ENCODE measurements at regions not wholly inside any gene's neighbourhood (a gene's known extent, or its start where the extent isn't known, plus 50 kb on each side); places are given as distances from the start of the nearest gene placed in this dataset.

GRCh38 chr21:35962917-35963316 is 97.4 kb downstream of the SETD4 start:
- ChIA-PET POLR2A (no interaction called here), CTCF (no interaction called here)
- in situ Hi-C loops (cut with HindIII; ENCODE audit: low pct_unique_long_range_greater_than_20kb, low sequenced_read_pairs) (no loop called here), intact Hi-C loops (cut with micrococcal nuclease; ENCODE audit: unreplicated experiment) (no loop called here)
- Histone ChIP-seq H3K9me3 (ENCODE audit: control insufficient read depth, insufficient read depth, low read depth, low read length) (no peaks in the 10 kb centered on the region), H3K36me3 (ENCODE audit: control insufficient read depth, insufficient read depth, low read length) (no peaks in the 10 kb centered on the region), H3K27me3 (ENCODE audit: control insufficient read depth, insufficient read depth, low read length) (no peaks in the 10 kb centered on the region; the same call in 1 of the 2 replicates), H3K4me1 (ENCODE audit: control insufficient read depth, insufficient read depth, low read length) (no peaks in the 10 kb centered on the region), H3K4me3 (ENCODE audit: low read depth in 2 of 2, low read length in 2 of 2) (no peak overlapping the region), H3K27ac (ENCODE audit: low read length) (no peak overlapping the region)
- BruUV-seq (replicated peaks) = no TSS peak
- no peak for DNase-seq (ENCODE audit: low read depth, low spot score)
- no peak for TF ChIP-seq SIN3A (IDR thresholded peaks at IDR 0.05; ENCODE audit: borderline replicate concordance, insufficient read depth, low read depth, low read length)
- TF ChIP-seq REST (IDR thresholded peaks at IDR 0.05; ENCODE audit: insufficient read depth in 1 of 2, low read depth in 2 of 2, low read length in 1 of 2) = no peak
- no peak for TF ChIP-seq TCF7L2 (IDR thresholded peaks at IDR 0.05; ENCODE audit: low read depth, low read length)
- no peak for TF ChIP-seq POLR2AphosphoS5 (IDR thresholded peaks at IDR 0.05; ENCODE audit: low read depth, low read length)
- no peak for TF ChIP-seq CTCF (IDR thresholded peaks at IDR 0.05)
- ATAC-seq = no peak

GRCh38 chr21:35954066-35954465 is 106.3 kb downstream of the SETD4 start:
- no peak for DNase-seq (ENCODE audit: low read depth, low spot score)
- in situ Hi-C loops (cut with HindIII; ENCODE audit: low pct_unique_long_range_greater_than_20kb, low sequenced_read_pairs) = no loop called here
- intact Hi-C loops (cut with micrococcal nuclease; ENCODE audit: unreplicated experiment) = no loop called here
- TF ChIP-seq SIN3A (IDR thresholded peaks at IDR 0.05; ENCODE audit: borderline replicate concordance, insufficient read depth, low read depth, low read length) (no peak), POLR2AphosphoS5 (IDR thresholded peaks at IDR 0.05; ENCODE audit: low read depth, low read length) (no peak), REST (IDR thresholded peaks at IDR 0.05; ENCODE audit: insufficient read depth in 1 of 2, low read depth in 2 of 2, low read length in 1 of 2) (no peak), CTCF (IDR thresholded peaks at IDR 0.05) (no peak), TCF7L2 (IDR thresholded peaks at IDR 0.05; ENCODE audit: low read depth, low read length) (no peak)
- H3K9me3 ChIP-seq (ENCODE audit: control insufficient read depth, insufficient read depth, low read depth, low read length) = no peaks in the 10 kb centered on the region
- no TSS peak for BruUV-seq (replicated peaks)
- no peaks in the 10 kb centered on the region for H3K4me1 ChIP-seq (ENCODE audit: control insufficient read depth, insufficient read depth, low read length)
- no peak overlapping the region for H3K4me3 ChIP-seq (ENCODE audit: low read depth in 2 of 2, low read length in 2 of 2)
- H3K36me3 ChIP-seq (ENCODE audit: control insufficient read depth, insufficient read depth, low read length) = no peaks in the 10 kb centered on the region
- no peaks in the 10 kb centered on the region for H3K27me3 ChIP-seq (ENCODE audit: control insufficient read depth, insufficient read depth, low read length)
- ChIA-PET CTCF (no interaction called here), POLR2A (no interaction called here)
- no peak for ATAC-seq
- H3K27ac ChIP-seq (ENCODE audit: low read length) = no peak overlapping the region
